GM10266 (cell line): ENCODE measurements at regions not wholly inside any gene's neighbourhood (a gene's known extent, or its start where the extent isn't known, plus 50 kb on each side); places are given as distances from the start of the nearest gene placed in this dataset.
"Not testable (repeated sequence)": the region's sequence is repeated elsewhere in the genome, so short reads cannot be mapped to it uniquely, and the experiment has no call there.

ENCODE experiments used
- DNase-seq: peaks from one replicate; pipeline ENCODE4 v3.0.0; 2012; ENCODE audit errors: extremely low spot score
- TF ChIP-seq, protein P1 (sequence below): IDR thresholded peaks from 2 replicates; pipeline ENCODE4 v1.5.1; 2012; ENCODE audit warnings: mild to moderate bottlenecking, low read depth; ENCODE audit not compliant: control insufficient read depth, insufficient read depth; ENCODE audit errors: missing control alignments

DNA sequence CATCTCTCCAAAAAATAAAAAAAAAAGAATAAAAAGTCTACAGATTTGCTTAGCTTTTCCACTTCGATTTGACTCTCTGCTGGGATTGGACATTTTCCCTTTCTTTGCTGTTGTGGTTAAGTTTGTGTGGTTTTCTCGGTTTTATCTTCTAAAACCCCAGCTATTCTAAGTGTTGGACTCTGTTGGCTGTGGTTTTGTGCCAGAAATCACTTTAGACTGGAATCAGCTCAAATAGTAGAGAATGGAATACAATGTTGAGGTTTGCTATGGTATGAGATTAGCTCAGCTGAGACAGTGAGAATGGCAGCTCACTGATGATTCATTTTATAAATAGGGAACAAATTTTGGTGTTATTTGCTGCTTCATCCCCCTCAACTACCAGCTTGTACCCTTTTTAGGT, 116.0 kb downstream of the BUB3 start:
- no peak for DNase-seq
- TF ChIP-seq, protein P1, sequence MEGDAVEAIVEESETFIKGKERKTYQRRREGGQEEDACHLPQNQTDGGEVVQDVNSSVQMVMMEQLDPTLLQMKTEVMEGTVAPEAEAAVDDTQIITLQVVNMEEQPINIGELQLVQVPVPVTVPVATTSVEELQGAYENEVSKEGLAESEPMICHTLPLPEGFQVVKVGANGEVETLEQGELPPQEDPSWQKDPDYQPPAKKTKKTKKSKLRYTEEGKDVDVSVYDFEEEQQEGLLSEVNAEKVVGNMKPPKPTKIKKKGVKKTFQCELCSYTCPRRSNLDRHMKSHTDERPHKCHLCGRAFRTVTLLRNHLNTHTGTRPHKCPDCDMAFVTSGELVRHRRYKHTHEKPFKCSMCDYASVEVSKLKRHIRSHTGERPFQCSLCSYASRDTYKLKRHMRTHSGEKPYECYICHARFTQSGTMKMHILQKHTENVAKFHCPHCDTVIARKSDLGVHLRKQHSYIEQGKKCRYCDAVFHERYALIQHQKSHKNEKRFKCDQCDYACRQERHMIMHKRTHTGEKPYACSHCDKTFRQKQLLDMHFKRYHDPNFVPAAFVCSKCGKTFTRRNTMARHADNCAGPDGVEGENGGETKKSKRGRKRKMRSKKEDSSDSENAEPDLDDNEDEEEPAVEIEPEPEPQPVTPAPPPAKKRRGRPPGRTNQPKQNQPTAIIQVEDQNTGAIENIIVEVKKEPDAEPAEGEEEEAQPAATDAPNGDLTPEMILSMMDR, result no peak

DNA sequence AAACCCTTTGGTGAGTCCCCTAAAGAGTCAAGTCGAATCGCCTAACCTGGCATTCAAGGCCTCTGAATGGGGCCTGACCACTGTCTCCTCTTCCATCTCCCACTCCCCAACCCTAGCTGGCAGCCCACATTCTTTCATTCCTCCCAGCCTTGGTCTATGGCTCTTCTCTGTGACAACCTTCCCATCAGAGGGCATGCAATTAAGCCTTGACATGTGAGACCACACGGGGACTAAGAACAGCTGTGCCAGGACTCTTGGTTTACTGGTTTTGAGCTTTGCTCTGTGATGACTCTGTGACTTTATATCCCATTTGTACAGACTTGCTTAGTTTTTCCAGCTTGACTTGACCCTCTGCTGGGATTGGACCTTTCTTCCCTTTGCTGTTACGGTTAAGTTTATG, 116.6 kb downstream of the BUB3 start:
- no peak for DNase-seq
- TF ChIP-seq, protein P1, result no peak

DNA sequence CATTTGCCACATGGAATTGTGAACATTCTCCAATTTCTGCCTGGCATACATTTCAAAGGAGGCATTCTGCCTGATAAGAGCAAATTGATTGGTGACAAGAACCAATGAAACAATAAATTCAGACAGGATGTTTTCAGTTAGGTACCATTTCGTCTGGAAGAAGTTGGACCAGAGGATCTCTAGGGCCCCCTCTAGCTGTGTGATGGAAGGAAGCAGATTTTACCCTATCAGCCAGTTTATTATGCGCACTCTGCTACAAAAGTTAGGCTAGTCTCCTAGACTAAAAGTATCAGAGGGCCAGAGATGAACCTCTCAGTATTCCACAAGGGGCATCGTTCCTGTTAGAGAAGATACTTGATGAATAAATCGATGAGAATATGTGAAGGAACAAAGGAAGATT, 118.0 kb downstream of the BUB3 start:
- TF ChIP-seq, protein P1, result no peak
- no peak for DNase-seq

DNA sequence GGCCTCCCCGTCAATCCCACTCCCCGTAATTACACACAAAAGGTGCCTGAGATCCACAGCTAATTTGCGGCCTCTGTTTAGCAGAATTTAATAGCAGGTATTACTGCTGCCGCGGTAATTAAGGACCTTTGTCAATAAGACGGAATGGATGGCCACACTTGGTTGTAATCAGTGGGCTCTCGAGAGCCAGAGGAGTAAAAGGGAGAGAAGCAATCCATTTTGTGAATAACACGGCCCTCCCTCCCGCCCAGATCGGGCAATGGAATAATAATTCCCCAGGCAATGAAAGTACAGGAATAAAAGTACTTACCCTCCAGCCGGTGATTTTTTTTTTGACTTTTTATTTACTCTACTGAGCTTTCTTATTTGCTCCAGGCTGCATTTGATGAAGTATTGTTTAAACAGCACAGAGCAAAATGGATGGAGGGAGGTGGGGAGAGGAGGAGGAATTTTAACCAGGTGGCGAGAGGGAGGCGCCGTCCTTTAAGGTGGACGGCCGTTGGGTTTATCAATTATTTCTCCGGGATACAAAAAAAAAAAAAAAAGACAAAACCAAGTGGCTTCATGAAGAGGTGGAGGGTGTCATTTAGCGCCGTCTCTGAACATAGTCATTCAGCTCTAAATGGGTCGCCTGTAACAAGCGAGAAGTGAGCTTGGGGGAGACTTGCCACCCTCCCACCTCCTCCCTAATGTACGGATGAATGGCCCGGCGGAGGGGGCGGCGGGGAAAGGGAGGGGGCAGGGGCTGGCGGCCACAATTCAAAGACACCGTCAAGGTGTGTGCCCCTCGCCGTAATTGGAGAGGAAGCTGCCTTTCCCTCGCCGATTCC, 120.3 kb downstream of the BUB3 start:
- DNase-seq, result no peak

DNA sequence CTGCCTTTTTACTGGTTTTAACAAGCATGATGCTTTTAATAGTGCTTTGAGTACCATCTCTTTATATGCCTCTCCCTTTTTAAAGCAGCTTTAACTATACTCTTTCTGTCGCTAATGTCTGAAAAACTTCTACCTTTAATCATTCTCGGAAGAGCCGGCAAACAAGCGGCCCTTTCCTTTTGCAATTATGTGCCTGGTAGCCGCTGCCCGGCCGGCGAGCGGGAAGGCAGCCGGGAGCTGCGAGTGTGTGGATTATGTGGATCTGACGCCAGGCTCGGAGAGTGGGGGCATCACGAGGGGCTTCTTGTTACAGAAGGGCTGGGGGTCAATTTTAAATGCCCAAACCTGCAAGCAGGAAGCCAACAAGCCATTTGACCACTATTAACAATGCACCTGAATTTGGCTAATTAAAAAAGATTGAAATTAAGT, 120.9 kb downstream of the BUB3 start:
- DNase-seq, result no peak
- TF ChIP-seq, protein P1, result no peak

More for the DNA sequence above, 120.3 kb downstream of the BUB3 start:
- TF ChIP-seq, protein P1, result no peak

DNA sequence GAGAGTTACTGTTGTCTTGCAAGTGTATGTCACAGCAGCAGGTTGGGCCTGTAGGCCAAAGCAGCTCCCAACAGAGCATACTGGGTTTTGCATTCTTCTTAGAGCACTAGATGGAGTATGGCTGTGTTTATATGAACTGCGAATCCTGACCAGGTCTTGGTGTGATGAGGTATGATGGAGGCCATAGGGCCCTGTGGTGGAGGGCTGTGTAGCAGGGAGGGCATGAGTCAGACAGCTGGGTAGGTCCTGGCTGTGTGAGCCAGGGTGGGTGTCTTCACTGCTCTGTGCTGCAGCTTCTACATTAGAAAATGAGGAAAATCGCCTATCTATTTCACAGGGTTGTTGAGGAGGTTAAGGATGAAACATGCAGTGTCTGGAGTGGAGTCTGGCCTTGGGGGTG, 124.2 kb downstream of the BUB3 start:
- TF ChIP-seq, protein P1, result no peak
- DNase-seq, result no peak

DNA sequence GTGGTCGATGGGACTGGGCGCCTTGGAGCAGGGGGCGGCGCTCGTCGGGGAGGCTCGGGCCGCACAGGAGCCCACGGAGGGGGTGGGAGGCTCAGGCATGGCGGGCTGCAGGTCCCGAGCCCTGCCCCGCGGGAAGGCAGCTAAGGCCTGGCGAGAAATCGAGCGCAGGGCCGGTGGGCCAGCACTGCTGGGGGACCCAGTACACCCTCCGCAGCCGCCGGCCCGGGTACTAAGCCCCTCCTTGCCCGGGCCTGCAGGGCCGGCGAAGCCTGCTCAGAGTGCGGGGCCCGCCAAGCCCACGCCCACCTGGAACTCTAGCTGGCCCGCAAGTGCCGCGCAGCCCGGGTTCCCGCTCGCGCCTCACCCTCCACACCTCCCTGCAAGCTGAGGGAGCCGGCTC, 129.2 kb downstream of the BUB3 start:
- not testable (repeated sequence) for DNase-seq
